HG03066 (cell line): ENCODE measurements at regions not wholly inside any gene's neighbourhood (a gene's known extent, or its start where the extent isn't known, plus 50 kb on each side); places are given as distances from the start of the nearest gene placed in this dataset.

Source experiments
- ATAC-seq: cut with Tn5 transposase; IDR thresholded peaks from one replicate; pipeline ENCODE4 v1.9.1; 2021; ENCODE audit warnings: low read depth; ENCODE audit not compliant: unreplicated experiment

DNA sequence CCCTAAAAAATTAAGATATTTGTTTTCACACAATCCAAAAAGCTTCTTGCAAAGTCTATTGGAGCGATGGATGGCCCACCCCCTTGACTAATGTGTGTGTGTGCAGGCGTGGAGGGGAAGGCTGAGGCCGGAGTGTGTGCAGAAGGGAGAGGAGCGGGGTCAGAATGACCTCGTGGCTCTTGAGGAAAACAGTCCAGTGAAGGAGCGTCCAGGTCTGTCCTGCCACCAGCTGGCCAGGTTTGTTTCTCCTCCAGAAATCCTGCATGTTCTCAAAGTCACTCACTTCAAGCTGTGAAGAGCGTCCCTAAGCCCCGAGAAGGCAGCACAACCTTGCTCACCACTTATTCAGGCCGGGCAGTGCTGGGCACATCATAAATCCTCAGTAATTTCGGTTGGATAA is 69.5 kb upstream of the SSX2IP start:
- ATAC-seq, result no peak

DNA sequence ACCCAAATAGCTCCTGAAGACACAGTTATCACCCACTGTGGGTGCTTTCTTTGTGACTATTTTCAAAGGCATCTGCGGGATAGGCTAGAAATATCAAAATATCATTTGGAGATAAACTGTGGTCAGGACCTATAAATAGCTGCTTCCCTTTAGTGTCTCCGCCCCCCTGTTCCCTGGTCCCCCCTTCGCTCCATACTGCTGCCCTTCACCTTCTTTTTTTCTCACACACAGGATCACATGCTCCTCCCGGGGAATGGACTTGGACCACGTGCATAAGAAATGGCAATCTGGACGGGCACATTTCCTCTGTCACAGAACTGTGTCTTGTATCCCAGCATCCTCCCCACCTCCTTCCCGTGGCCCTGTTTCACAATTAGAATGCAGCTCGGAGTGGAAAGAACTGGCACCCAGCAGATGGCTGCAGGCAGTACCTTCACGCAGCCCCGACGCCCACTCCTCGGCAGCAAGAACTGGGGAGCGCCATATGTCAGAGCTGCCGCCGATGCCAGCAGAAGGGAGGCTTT is 68.8 kb upstream of the SSX2IP start:
- no peak for ATAC-seq

DNA sequence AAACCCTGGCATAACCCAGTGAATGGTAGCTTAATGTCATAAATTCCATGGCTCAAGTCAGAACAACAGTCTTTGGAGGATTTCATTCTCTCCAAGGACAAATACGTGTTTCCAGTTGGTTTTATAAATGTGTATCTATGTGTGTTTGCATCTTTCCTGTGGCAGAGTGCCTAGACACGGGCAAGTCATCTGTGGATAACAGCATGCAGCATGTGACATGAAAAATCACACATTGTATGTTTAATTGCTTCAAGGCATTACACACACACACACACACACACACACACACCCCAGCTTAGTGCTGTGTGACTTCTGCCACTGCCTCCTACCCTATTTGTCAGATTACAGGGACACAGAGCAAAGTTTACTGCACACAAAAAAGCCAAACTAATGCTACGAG is 68.2 kb upstream of the SSX2IP start:
- ATAC-seq, result no peak

DNA sequence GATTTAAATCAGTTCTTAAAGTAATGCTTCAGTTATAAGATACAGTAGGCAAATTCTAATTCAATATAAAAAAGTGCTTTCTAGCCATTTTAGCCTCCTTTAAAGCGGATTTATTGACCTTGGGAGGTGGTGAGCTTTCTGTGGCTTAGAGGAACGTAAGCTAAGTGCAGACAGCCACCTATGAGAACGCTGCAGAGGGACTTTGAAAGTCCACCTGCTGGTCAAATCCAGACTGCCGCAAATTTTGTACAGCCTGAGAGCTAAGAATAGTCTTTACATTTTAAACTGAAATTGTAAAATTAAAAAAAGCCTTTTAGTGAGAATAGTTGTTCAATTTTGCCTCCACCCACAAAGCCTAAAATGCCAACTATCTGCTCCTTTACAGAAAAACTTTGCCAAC is 67.0 kb upstream of the SSX2IP start:
- ATAC-seq, result no peak

DNA sequence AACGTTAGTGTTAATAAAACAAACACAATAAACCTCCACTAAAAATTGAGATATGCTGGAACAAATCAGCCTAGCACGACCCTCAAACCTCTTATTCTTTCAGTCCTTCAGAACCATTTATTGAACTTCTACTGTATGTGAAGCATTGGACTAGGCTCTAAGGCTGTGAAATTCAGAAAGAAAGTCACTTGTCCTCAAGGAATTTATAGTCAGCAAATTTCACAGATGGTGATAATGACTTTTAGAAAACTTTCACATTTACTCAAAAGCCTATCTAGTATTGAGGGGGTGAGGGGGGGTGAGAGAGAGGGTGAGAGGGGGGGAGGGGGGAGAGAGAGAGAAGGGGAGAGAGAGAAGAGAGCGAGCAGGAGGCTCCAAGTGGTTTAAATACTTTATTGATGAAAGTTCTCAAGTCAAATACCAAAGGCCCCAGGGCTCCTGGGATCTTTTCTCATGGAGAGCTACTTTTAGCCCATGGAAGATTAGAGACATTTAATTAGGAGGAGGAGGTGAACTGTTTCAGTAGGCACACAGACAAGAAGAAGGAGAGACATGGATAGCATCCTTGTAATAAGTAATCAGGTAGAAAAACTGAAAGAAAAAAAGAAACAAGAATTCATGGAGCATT is 66.3 kb upstream of the SSX2IP start:
- no peak for ATAC-seq

DNA sequence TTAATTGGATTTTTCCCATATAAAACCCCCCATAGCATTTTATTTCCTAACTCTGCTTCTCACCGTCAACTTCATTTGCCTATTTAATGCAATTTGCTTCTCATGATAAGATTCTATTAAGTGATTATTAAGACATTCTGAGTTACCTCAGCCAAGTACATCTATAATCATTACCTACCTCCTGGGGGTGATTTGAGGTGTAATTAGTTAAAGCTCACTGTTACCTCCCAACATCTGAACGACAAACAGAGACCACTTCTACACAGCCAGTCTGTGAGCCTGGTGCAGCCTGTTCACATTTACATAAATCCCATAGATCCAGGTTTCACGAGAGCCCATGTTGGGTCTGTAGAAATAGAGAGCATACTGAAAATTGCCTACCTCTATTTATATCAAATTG is 65.7 kb upstream of the SSX2IP start:
- no peak for ATAC-seq

DNA sequence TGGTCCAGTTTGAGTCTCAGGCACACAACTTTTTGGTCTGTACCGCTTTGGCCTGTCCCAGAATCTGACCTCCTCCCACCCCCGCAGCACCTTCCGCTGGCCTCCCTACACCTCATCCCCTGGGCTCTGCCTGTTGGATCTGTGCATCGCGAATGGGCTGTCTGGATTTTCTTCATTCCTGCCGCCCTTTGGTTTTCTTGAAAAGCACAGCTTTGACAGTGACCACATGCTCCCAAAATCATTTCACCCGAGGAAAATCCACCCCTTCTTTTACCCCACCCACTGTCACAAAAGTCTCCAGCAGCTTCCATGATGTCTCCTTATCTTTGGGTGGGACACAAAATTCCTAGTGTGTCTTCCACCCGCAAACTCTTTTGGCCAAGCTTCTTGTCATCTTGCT is 65.0 kb upstream of the SSX2IP start:
- no peak for ATAC-seq

DNA sequence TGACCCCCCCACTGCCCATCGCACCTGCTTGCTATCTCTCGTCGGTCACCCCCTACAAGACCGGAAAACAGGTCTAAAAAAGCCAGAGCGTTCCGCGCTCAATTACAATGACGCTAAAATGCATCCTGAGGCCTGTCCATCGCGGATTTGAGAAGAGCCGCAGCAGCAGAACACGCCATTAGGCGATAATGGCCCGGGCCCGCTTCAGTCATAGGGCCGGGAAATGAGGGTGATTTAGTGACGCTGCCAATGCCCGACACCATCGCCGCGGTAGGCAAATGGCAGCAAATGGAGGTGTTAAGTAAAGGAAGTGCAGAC is 64.1 kb upstream of the SSX2IP start:
- no peak for ATAC-seq

DNA sequence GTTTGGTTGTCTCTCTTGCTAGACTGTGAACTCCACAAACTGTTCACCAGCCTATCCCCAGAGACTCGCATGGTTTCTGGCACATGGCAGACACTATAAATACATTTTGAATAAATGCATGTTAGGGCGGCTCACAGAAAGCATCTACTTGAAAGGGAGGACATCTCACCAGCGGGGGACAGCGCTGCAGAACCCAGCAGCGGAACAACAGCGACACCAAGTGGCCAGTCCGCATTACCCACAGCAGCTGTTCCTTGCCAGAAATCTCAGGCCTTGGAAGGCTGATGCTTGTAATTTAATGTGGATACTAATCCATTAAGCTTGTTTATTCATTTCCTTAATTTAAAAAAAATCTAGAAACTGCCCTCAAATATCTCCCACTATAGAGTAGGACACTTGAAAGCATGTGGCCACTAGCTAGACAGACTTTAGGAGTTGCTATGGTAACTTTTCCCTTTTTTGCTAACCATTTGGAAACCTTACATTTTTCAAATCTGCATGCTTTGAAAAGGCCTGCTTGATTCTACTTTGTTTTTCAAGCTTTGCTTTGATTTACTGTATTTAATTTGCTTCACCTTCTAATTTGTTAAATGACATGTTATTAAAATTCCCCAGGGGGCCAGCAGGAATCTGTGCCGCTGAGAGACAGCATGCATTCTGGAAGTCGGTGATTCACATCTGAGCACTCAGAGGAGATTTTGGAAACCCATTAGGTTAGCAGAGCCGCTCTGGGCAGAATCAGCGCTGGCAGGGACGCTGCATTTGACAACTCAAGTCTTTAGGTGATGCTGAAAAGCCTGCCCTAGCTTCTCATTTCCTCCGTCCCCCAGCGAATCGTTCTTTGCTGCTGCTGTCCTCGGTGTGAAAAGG is 63.5 kb upstream of the SSX2IP start:
- ATAC-seq, result peak; percentile 82

DNA sequence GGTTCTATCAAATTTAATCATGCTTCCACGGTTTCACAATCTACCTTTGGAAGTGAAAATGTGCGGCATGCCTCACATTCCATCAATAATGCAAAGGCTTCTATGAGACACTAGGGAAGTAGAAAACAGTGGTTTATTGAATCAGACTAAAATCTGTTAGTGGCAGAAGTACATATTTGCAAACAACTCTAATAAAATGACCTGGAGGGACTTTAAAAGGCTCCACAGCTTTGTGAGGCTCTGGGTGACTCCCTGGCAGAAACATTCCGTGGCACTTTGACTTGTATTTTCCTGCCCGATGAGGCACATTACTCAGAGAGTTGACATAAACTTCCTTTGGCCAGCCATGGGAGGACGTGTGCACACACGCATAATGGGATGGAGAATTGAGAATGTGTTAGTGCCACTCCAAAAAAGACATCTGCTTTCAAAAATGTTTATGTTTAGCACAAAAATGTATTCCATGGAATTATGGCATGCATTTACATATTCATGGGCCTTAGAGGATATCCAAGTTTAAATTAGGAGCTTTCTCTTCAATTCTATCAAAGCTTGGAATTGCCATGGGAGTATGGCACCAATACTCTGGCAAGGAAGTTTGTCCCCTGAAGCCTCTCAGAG is 60.0 kb upstream of the SSX2IP start:
- ATAC-seq, result no peak

DNA sequence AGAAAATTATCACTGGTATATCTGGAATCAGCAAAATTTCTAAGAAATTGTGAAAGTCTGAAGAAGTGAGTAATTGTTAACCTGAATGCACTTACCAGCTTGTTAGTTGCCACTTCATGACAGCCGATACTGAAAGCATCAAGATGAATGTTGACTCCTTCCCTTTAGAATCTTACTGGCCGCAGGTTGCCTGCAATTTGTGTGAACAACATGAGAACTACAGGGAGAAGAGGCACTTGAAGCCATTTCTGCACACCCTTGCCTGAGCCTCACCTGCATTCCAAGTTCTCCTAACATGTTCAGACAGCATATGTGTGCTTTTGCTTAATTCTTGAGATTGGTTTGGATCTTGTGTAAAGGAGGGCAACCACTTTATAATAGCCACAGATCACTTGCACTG is 59.2 kb upstream of the SSX2IP start:
- no peak for ATAC-seq

DNA sequence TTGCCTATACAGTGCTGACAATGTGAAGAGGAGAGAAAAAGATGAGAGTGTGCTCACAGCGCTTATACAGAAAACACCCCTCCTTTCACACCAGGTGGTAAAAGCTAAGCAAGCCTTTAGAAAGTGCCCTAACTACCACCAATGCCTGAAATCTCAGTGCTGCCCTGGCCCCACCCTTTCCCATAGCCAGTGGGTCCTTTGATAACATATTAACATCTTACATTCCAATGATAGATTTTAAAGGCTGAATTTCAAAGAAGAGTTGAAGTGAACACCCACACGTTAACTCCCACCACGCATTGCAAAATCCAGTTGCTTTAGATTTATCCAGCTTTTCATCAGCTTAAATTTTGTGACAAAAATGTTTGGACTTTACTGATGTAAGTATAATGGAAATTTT is 58.1 kb upstream of the SSX2IP start:
- ATAC-seq, result no peak

DNA sequence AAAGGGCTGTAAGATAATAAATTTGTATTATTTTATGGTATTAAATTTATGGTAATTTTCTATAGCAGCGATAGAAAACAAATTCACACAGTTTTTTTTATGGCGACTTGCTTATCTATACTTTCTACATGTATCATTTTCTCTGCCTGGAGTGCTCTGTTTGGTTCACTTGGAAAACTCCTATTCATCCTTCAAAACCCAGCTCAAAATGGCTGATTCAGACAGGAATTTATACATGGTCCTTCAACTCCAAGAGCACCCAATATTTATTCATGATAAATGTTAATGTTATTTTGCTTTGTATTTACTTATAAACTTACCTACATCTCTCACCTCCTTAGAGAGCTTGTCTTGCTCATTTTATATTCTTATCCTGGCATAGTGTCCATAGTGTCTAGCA is 55.6 kb upstream of the SSX2IP start:
- ATAC-seq, result no peak

DNA sequence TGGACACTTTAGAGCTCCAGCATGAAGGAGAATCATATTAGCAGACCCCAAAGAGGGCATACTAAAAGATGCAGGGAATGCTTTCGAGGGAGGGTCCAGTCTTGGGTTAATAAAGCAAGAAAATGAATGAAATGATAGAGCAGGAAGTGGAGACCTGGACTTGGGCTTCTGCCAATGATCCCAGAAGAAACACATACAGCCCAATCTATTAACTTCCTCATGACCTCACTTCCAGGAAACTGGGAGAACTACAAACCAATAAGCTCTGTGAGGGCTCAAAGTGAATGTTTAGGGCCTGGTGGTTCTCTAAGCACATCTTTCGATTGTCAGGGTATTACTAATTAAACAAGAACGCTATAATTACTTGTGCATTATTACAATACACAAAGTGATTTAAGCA is 53.6 kb upstream of the SSX2IP start:
- ATAC-seq, result no peak

DNA sequence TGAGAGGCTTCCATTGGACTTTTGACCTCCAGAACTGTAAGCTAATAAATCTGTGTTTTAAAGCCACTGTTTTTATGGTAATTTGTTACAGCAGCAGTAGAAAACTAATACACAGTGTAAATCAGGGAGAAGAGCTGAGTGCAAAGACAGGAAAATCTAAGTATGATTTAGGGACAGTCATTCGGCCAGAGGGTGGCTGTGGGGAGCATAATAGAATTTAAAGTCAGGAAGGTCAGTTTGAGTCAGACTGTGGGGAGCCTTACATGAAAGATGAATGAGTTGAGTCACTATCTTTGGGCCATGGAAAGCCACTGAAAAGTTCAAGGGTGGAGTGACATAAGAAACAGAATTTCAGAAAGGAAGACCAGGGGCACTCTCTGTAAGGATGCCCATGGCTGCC is 52.4 kb upstream of the SSX2IP start:
- no peak for ATAC-seq

DNA sequence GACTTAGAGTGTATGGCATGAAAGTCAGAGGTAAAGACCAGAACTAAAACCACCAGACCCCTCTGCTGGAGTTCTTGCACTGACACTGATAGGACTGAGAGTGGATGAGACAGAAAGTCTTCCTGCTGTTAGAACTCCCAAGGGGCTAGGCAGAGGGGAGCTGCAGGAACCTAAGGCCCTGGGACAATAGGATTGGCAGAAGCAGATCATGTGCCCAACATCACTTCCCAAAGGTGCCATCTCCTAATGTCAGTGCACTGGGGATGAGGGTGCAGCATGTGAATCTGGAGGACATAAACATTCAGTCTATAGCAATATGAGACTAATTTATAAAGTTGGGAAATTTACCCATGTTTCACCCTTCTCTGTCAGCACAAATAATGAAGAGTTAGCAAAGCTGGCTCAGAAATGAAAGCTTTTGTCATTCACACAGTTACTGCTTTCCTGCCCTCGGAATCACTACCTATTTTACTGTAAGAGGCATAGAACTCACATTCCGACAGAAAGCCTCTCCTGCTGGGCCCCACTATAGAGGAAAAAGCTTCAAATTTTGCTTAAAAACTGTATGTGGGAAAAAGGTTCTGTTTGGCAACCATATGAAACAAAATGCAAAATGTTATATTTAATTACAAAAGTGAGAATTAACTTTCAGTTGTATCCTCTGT is 49.9 kb upstream of the SSX2IP start:
- ATAC-seq, result no peak
